HCT116 (cell line): ENCODE measurements at regions not wholly inside any gene's neighbourhood (a gene's known extent, or its start where the extent isn't known, plus 50 kb on each side); places are given as distances from the start of the nearest gene placed in this dataset.

Experiments
- ATAC-seq: fragments of 200-7000 bp; cut with Tn5 transposase; 2 replicates; pipeline ENCODE4 v1.9.1; 2020; ENCODE audit warnings: mild to moderate bottlenecking, moderate library complexity
- BruUV-seq: library from RNA; stranded (reverse); fragments of 400-500 nt; replicated peaks from 2 replicates; lab custom pipeline; 2021; lab: Mats Ljungman, UMichigan
- CTCF ChIA-PET: fragments of 300-600 bp; sonication (Branson Sonifier 250); formaldehyde crosslinking; loops from one replicate; lab custom pipeline; 2021; ENCODE audit warnings: antibody characterized with exemption; lab: Charles Lee
- POLR2A ChIA-PET: fragments of 300-600, 350-600 bp; sonication (Branson Sonifier 250); formaldehyde crosslinking; loops from one replicate; lab custom pipeline; 2021; ENCODE audit warnings: antibody characterized with exemption; lab: Charles Lee
- RAD21 ChIA-PET, 2 experiments: fragments of 300-600 bp; sonication (Branson Sonifier 250); formaldehyde crosslinking; loops; one replicate each; lab custom pipeline; 2023; ENCODE audit warnings: low total read pairs in 2 of 2; ENCODE audit not compliant: uncharacterized antibody in 2 of 2, unreplicated experiment in 2 of 2, low non-redundant PET in 1 of 2; lab: Charles Lee
- DNase-seq: peaks from one replicate; pipeline ENCODE4 v3.0.0-alpha.2; 2010; ENCODE audit warnings: low read depth, low spot score
- H2AFZ ChIP-seq: fragments of 200-600 bp; shearing (Covaris generic), sonication (generic); 2 replicates; pipeline ENCODE4 v1.6.1; 2017; ENCODE audit warnings: low read depth, mixed run types, mixed read lengths, antibody characterized with exemption, low read length; ENCODE audit not compliant: poor library complexity, severe bottlenecking
- H3K27ac ChIP-seq: 2 replicates; pipeline ENCODE4 v1.5.1; 2012; ENCODE audit warnings: low read depth, low read length
- H3K27me3 ChIP-seq: fragments of 200-600 bp; sonication (generic); 2 replicates; pipeline ENCODE4 v1.6.1; 2016; ENCODE audit warnings: mixed run types, low read length, mixed read lengths; ENCODE audit not compliant: insufficient read depth
- H3K36me3 ChIP-seq, 2 experiments: fragments of 200-500 bp in 1 of 2; fragments of 200-600 bp in 1 of 2; sonication (Bioruptor generic) in 1 of 2; sonication (generic) in 1 of 2; 2 replicates each; pipeline versions ENCODE4 v1.5.1 to v1.6.1; 2014 to 2016; ENCODE audit warnings: low read length in 2 of 2, inconsistent platforms in 1 of 2, mixed read lengths in 1 of 2, mixed run types in 1 of 2; ENCODE audit not compliant: insufficient read depth in 2 of 2, control insufficient read depth in 1 of 2
- H3K4me1 ChIP-seq, 2 experiments: fragments of 200-600 bp in 1 of 2; sonication (generic) in 1 of 2; 2 replicates each; pipeline versions ENCODE4 v1.5.1 to v1.6.1; 2012 to 2017; ENCODE audit warnings: low read length in 2 of 2, inconsistent platforms in 1 of 2, mild to moderate bottlenecking in 1 of 2, mixed read lengths in 1 of 2, mixed run types in 1 of 2, moderate library complexity in 1 of 2; ENCODE audit not compliant: insufficient read depth in 2 of 2, control insufficient read depth in 1 of 2
- H3K4me2 ChIP-seq: fragments of 200-600 bp; sonication (generic); 2 replicates; pipeline ENCODE4 v1.6.1; 2017; ENCODE audit warnings: mixed run types, low read length, mixed read lengths
- H3K4me3 ChIP-seq, 2 experiments: fragments of 200-600 bp in 1 of 2; sonication (generic) in 1 of 2; replicated peaks in 1 of 2; 2 replicates each; pipeline ENCODE4 v1.5.1; 2011 to 2016; ENCODE audit warnings: low read length in 2 of 2, control low read depth in 1 of 2, low read depth in 1 of 2, mild to moderate bottlenecking in 1 of 2, mixed read lengths in 1 of 2, mixed run types in 1 of 2
- H3K79me2 ChIP-seq: fragments of 200-600 bp; sonication (generic); 2 replicates; pipeline ENCODE4 v1.6.1; 2017; ENCODE audit warnings: mild to moderate bottlenecking, mixed run types, low read length, moderate library complexity, mixed read lengths; ENCODE audit not compliant: insufficient read depth
- H3K9ac ChIP-seq: fragments of 200-600 bp; sonication (generic); 2 replicates; pipeline ENCODE4 v1.6.1; 2016; ENCODE audit warnings: low read length, mixed read lengths
- H3K9me2 ChIP-seq: fragments of 200-600 bp; sonication (generic), shearing (Covaris generic); 2 replicates; pipeline ENCODE4 v1.6.1; 2017; ENCODE audit warnings: mixed run types, mild to moderate bottlenecking, moderate library complexity; ENCODE audit not compliant: insufficient read depth
- H3K9me3 ChIP-seq, 2 experiments: fragments of 200-500 bp in 1 of 2; fragments of 200-600 bp in 1 of 2; sonication (Bioruptor generic) in 1 of 2; sonication (generic) in 1 of 2; 2 replicates each; pipeline ENCODE4 v1.6.1; 2014 to 2017; ENCODE audit warnings: low read length in 2 of 2, mixed read lengths in 2 of 2, inconsistent platforms in 1 of 2, low read depth in 1 of 2, mild to moderate bottlenecking in 1 of 2, mixed run types in 1 of 2, moderate library complexity in 1 of 2; ENCODE audit not compliant: control insufficient read depth in 1 of 2, insufficient read depth in 1 of 2
- H4K20me1 ChIP-seq: fragments of 200-600 bp; sonication (generic), shearing (Covaris generic); 2 replicates; pipeline ENCODE4 v1.6.1; 2017; ENCODE audit warnings: mixed run types, mild to moderate bottlenecking, moderate library complexity; ENCODE audit not compliant: insufficient read depth
- SRF ChIP-seq: IDR thresholded peaks from 2 replicates; pipeline ENCODE4 v1.6.1; 2012; ENCODE audit warnings: low read depth
- intact Hi-C: fragments of 100-400 bp; cut with micrococcal nuclease; formaldehyde crosslinking; loops from 2 replicates; pipeline ENCODE4 v1.10.0; 2022
- TF ChIP-seq, protein P1 (sequence below): IDR thresholded peaks from 2 replicates; pipeline ENCODE4 v1.6.1; 2012; ENCODE audit warnings: low read depth
- TF ChIP-seq, protein P2 (sequence below), 3 experiments: fragments of 200-600 bp in 1 of 3; sonication (generic) in 1 of 3; IDR thresholded peaks in 2 of 3; conservative IDR thresholded peaks in 1 of 3; 2 replicates each; pipeline ENCODE4 v1.5.1; 2012 to 2017; ENCODE audit warnings: low read depth in 2 of 3, low read length in 2 of 3, antibody characterized with exemption in 1 of 3, borderline replicate concordance in 1 of 3, control low read depth in 1 of 3, mild to moderate bottlenecking in 1 of 3, mixed read lengths in 1 of 3, mixed run types in 1 of 3, moderate library complexity in 1 of 3; ENCODE audit not compliant: insufficient read depth in 1 of 3

DNA sequence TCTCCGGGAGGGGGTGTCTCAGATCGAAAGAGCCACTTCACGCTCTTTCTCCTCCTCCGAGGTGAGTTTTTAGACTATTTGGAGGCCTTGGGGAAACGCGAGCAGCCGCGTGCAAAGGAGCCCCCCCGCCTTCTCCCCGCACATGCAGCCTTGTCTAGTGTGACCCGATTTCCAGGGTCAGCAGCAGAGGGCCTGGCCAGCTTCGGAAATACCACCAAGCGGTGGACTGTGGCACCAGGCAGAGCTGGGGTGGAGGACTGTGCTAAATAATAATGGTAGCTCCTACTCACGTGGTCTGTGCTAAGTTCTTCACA, 79.3 kb upstream of the BCOR start:
- Histone ChIP-seq H3K36me3 (no peaks in the 10 kb centered on the region), H3K4me1 (peaks cover 16 to 48% of the 10 kb centered on the region in 2 experiments), H3K9me2 (no peaks in the 10 kb centered on the region), H3K9ac (peak overlapping the region; percentile 83), H3K27me3 (no peaks in the 10 kb centered on the region), H3K4me3 (peak overlapping the region; percentile 48 to 60), H3K4me2 (peak overlapping the region; percentile 86), H3K9me3 (no peaks in the 10 kb centered on the region), H4K20me1 (no peaks in the 10 kb centered on the region), H3K27ac (peak overlapping the region; percentile 98), H3K79me2 (peaks cover 10% of the 10 kb centered on the region), H2AFZ (no peak overlapping the region)
- no TSS peak for BruUV-seq
- intact Hi-C loops: loop anchor here (10.0 kb wide), 2 partner anchors 88 to 1372 kb away; partner anchors contain the start of gene MID1IP1
- CTCF ChIA-PET: interaction anchor here (0.8 to 1.3 kb wide), 3 partner anchors 9 to 291 kb away, joined by 3 to 4 read pairs (median 3); no protein-coding TSS in a partner anchor
- DNase-seq (no peak), ATAC-seq (0 out of 2 replicates have a peak, but pooled peaks have one; percentile 5)
- RAD21 ChIA-PET: interaction anchor here in 1 of 2 experiments (0.6 to 0.7 kb wide), 3 partner anchors 194 to 360 kb away, joined by 3 to 6 read pairs (median 4); no protein-coding TSS in a partner anchor
- POLR2A ChIA-PET: interaction anchor here (0.6 to 1.8 kb wide), 7 partner anchors 9 to 403 kb away, joined by 3 to 10 read pairs (median 3); partner anchors contain the start of gene BCOR
- TF ChIP-seq, protein P1, sequence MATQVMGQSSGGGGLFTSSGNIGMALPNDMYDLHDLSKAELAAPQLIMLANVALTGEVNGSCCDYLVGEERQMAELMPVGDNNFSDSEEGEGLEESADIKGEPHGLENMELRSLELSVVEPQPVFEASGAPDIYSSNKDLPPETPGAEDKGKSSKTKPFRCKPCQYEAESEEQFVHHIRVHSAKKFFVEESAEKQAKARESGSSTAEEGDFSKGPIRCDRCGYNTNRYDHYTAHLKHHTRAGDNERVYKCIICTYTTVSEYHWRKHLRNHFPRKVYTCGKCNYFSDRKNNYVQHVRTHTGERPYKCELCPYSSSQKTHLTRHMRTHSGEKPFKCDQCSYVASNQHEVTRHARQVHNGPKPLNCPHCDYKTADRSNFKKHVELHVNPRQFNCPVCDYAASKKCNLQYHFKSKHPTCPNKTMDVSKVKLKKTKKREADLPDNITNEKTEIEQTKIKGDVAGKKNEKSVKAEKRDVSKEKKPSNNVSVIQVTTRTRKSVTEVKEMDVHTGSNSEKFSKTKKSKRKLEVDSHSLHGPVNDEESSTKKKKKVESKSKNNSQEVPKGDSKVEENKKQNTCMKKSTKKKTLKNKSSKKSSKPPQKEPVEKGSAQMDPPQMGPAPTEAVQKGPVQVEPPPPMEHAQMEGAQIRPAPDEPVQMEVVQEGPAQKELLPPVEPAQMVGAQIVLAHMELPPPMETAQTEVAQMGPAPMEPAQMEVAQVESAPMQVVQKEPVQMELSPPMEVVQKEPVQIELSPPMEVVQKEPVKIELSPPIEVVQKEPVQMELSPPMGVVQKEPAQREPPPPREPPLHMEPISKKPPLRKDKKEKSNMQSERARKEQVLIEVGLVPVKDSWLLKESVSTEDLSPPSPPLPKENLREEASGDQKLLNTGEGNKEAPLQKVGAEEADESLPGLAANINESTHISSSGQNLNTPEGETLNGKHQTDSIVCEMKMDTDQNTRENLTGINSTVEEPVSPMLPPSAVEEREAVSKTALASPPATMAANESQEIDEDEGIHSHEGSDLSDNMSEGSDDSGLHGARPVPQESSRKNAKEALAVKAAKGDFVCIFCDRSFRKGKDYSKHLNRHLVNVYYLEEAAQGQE: no peak
- TF ChIP-seq SRF: no peak
- TF ChIP-seq, protein P2, sequence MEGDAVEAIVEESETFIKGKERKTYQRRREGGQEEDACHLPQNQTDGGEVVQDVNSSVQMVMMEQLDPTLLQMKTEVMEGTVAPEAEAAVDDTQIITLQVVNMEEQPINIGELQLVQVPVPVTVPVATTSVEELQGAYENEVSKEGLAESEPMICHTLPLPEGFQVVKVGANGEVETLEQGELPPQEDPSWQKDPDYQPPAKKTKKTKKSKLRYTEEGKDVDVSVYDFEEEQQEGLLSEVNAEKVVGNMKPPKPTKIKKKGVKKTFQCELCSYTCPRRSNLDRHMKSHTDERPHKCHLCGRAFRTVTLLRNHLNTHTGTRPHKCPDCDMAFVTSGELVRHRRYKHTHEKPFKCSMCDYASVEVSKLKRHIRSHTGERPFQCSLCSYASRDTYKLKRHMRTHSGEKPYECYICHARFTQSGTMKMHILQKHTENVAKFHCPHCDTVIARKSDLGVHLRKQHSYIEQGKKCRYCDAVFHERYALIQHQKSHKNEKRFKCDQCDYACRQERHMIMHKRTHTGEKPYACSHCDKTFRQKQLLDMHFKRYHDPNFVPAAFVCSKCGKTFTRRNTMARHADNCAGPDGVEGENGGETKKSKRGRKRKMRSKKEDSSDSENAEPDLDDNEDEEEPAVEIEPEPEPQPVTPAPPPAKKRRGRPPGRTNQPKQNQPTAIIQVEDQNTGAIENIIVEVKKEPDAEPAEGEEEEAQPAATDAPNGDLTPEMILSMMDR (IDR thresholded peaks at IDR 0.05 in 2 of 3, conservative IDR thresholded peaks at IDR 0.05 in 1 of 3; ENCODE audit: borderline replicate concordance in 1 of 3, insufficient read depth in 1 of 3, low read depth in 2 of 3, low read length in 2 of 3): peak in 1 of 3 experiments; percentile 4; a peak in 1 of 6 replicates
